ENCODE measurements at regions not wholly inside any gene's neighbourhood (a gene's known extent, or its start where the extent isn't known, plus 50 kb on each side); places are given as distances from the start of the nearest gene placed in this dataset.

GRCh38 chr4:179399054-179399782 is 1957.0 kb upstream of the AGA start:
- Histone ChIP-seq H3K9ac (ENCODE audit: insufficient read depth, low read length, poor library complexity, severe bottlenecking) (no peak overlapping the region), H2AFZ (ENCODE audit: insufficient read depth, low read depth, low read length, poor library complexity, severe bottlenecking) (no peak overlapping the region), H3K79me2 (ENCODE audit: insufficient read depth, low read length) (no peaks in the 10 kb centered on the region), H4K20me1 (ENCODE audit: insufficient read depth, low read length) (no peaks in the 10 kb centered on the region), H3K9me3 (replicated peaks in 1 of 2; ENCODE audit: control insufficient read depth in 1 of 2, insufficient read depth in 1 of 2, low read length in 2 of 2) (peaks cover 0 to 5% of the 10 kb centered on the region in 2 donors), H3K4me1 (ENCODE audit: control insufficient read depth in 1 of 2, insufficient read depth in 2 of 2, low read length in 2 of 2) (no peaks in the 10 kb centered on the region), H3K27ac (ENCODE audit: low read depth in 1 of 2, low read length in 2 of 2) (no peak overlapping the region), H3K4me3 (replicated peaks in 1 of 3; ENCODE audit: low read depth in 2 of 3, low read length in 3 of 3) (no peak overlapping the region), H3K27me3 (ENCODE audit: control insufficient read depth in 2 of 2, insufficient read depth in 2 of 2, low read length in 2 of 2) (no peaks in the 10 kb centered on the region), H3K4me2 (replicated peaks; ENCODE audit: extremely low read depth, low read length, poor library complexity, severe bottlenecking) (no peak overlapping the region), H3K36me3 (replicated peaks in 1 of 2; ENCODE audit: control insufficient read depth in 1 of 2, insufficient read depth in 2 of 2, low read length in 2 of 2) (no peaks in the 10 kb centered on the region)
- no peak for TF ChIP-seq CTCF (IDR thresholded peaks at IDR 0.05)
- H3K27ac Mint-ChIP-seq: no peak overlapping the region
- H3K4me3 Mint-ChIP-seq: no peak overlapping the region
- intact Hi-C loops (cut with micrococcal nuclease): no loop called here
- H3K36me3 Mint-ChIP-seq: no peaks in the 10 kb centered on the region
- H3K9me3 Mint-ChIP-seq: peaks cover 4 to 13% (median 7%) of the 10 kb centered on the region in 7 donors
- peaks cover 0 to 3% (median 0%) of the 10 kb centered on the region in 3 donors for H3K27me3 Mint-ChIP-seq (ENCODE audit: low read depth in 3 of 3)
- H3K4me1 Mint-ChIP-seq: peaks cover 7% of the 10 kb centered on the region
- DNase-seq: no peak

GRCh38 chr4:179415037-179415846 is 1973.0 kb upstream of the AGA start:
- Histone ChIP-seq H3K9ac (ENCODE audit: insufficient read depth, low read length, poor library complexity, severe bottlenecking) (no peak overlapping the region), H3K4me3 (replicated peaks in 1 of 3; ENCODE audit: low read depth in 2 of 3, low read length in 3 of 3) (no peak overlapping the region), H3K36me3 (replicated peaks in 1 of 2; ENCODE audit: control insufficient read depth in 1 of 2, insufficient read depth in 2 of 2, low read length in 2 of 2) (no peaks in the 10 kb centered on the region), H3K79me2 (ENCODE audit: insufficient read depth, low read length) (no peaks in the 10 kb centered on the region), H4K20me1 (ENCODE audit: insufficient read depth, low read length) (no peaks in the 10 kb centered on the region), H3K9me3 (replicated peaks in 1 of 2; ENCODE audit: control insufficient read depth in 1 of 2, insufficient read depth in 1 of 2, low read length in 2 of 2) (no peaks in the 10 kb centered on the region), H3K4me2 (replicated peaks; ENCODE audit: extremely low read depth, low read length, poor library complexity, severe bottlenecking) (no peak overlapping the region), H3K27ac (ENCODE audit: low read depth in 1 of 2, low read length in 2 of 2) (no peak overlapping the region), H2AFZ (ENCODE audit: insufficient read depth, low read depth, low read length, poor library complexity, severe bottlenecking) (no peak overlapping the region), H3K27me3 (ENCODE audit: control insufficient read depth in 2 of 2, insufficient read depth in 2 of 2, low read length in 2 of 2) (no peaks in the 10 kb centered on the region), H3K4me1 (ENCODE audit: control insufficient read depth in 1 of 2, insufficient read depth in 2 of 2, low read length in 2 of 2) (no peaks in the 10 kb centered on the region)
- Mint-ChIP-seq H3K27ac (no peak overlapping the region), H3K27me3 (ENCODE audit: low read depth in 3 of 3) (peaks cover 0 to 2% (median 0%) of the 10 kb centered on the region in 3 donors), H3K4me3 (no peak overlapping the region), H3K9me3 (peaks cover 0 to 9% (median 5%) of the 10 kb centered on the region in 7 donors), H3K36me3 (no peaks in the 10 kb centered on the region), H3K4me1 (no peaks in the 10 kb centered on the region)
- no CpG with 5 or more reads among the region's 1 CpG for WGBS (ENCODE audit: insufficient coverage)
- no peak for TF ChIP-seq CTCF (IDR thresholded peaks at IDR 0.05)
- no peak for DNase-seq
- intact Hi-C loops (cut with micrococcal nuclease): no loop called here

Data from CD14-positive monocyte (primary cell).